ENCODE measurements at regions not wholly inside any gene's neighbourhood (a gene's known extent, or its start where the extent isn't known, plus 50 kb on each side); places are given as distances from the start of the nearest gene placed in this dataset.

GRCh38 chr22:22742641-22743040, 98.2 kb downstream of the GGTLC2 start:
- Mint-ChIP-seq H3K27ac (no peak overlapping the region), H3K4me1 (peaks cover 0 to 17% (median under 1%) of the 10 kb centered on the region in 4 donors)
- no peak for ATAC-seq (ENCODE audit: low read depth in 2 of 2)

GRCh38 chr22:22743128-22743760, 98.8 kb downstream of the GGTLC2 start:
- H3K9me3 ChIP-seq (ENCODE audit: control insufficient read depth in 2 of 2, low read length in 2 of 2) = no peaks in the 10 kb centered on the region
- Mint-ChIP-seq H3K9me3 (no peaks in the 10 kb centered on the region), H3K4me3 (no peak overlapping the region), H3K27ac (no peak overlapping the region), H3K4me1 (peaks cover 0 to 20% (median under 1%) of the 10 kb centered on the region in 4 donors), H3K36me3 (no peaks in the 10 kb centered on the region), H3K27me3 (peaks cover 41% of the 10 kb centered on the region)
- ATAC-seq (ENCODE audit: low read depth in 2 of 2) (no peak), DNase-seq (no peak)
- H3K4me1 ChIP-seq (ENCODE audit: control insufficient read depth, insufficient read depth, low read length, poor library complexity, severe bottlenecking) = no peaks in the 10 kb centered on the region
- H3K4me3 ChIP-seq (ENCODE audit: low read depth, low read length) = no peak overlapping the region
- H3K27ac ChIP-seq (ENCODE audit: insufficient read depth, low read length, poor library complexity, severe bottlenecking) = no peak overlapping the region
- H3K27me3 ChIP-seq (ENCODE audit: control insufficient read depth, insufficient read depth, low read length) = peaks cover 10% of the 10 kb centered on the region
- H3K36me3 ChIP-seq (ENCODE audit: control insufficient read depth, insufficient read depth, low read length) = no peaks in the 10 kb centered on the region

More at GRCh38 chr22:22742641-22743040, 98.2 kb downstream of the GGTLC2 start:
- Histone ChIP-seq H3K36me3 (ENCODE audit: control insufficient read depth, insufficient read depth, low read length) (no peaks in the 10 kb centered on the region), H3K9me3 (ENCODE audit: control insufficient read depth in 2 of 2, low read length in 2 of 2) (no peaks in the 10 kb centered on the region), H3K4me1 (ENCODE audit: control insufficient read depth, insufficient read depth, low read length, poor library complexity, severe bottlenecking) (no peaks in the 10 kb centered on the region), H3K4me3 (ENCODE audit: low read depth, low read length) (no peak overlapping the region), H3K27ac (ENCODE audit: insufficient read depth, low read length, poor library complexity, severe bottlenecking) (no peak overlapping the region), H3K27me3 (ENCODE audit: control insufficient read depth, insufficient read depth, low read length) (peaks cover 10% of the 10 kb centered on the region)
- Mint-ChIP-seq H3K9me3 (no peaks in the 10 kb centered on the region), H3K27me3 (peaks cover 40% of the 10 kb centered on the region), H3K36me3 (no peaks in the 10 kb centered on the region), H3K4me3 (no peak overlapping the region)
- DNase-seq = no peak

GRCh38 chr22:22744412-22745224, 100.2 kb downstream of the GGTLC2 start:
- Histone ChIP-seq H3K36me3 (ENCODE audit: control insufficient read depth, insufficient read depth, low read length) (no peaks in the 10 kb centered on the region), H3K4me1 (ENCODE audit: control insufficient read depth, insufficient read depth, low read length, poor library complexity, severe bottlenecking) (no peaks in the 10 kb centered on the region), H3K9me3 (ENCODE audit: control insufficient read depth in 2 of 2, low read length in 2 of 2) (no peaks in the 10 kb centered on the region), H3K4me3 (ENCODE audit: low read depth, low read length) (no peak overlapping the region), H3K27ac (ENCODE audit: insufficient read depth, low read length, poor library complexity, severe bottlenecking) (no peak overlapping the region), H3K27me3 (ENCODE audit: control insufficient read depth, insufficient read depth, low read length) (peaks cover 8% of the 10 kb centered on the region)
- no peaks in the 10 kb centered on the region for H3K9me3 Mint-ChIP-seq
- no peak for DNase-seq
- peaks cover 0 to 22% (median under 1%) of the 10 kb centered on the region in 4 donors for H3K4me1 Mint-ChIP-seq
- no peak overlapping the region for H3K4me3 Mint-ChIP-seq
- peaks cover 39% of the 10 kb centered on the region for H3K27me3 Mint-ChIP-seq
- no peaks in the 10 kb centered on the region for H3K36me3 Mint-ChIP-seq
- H3K27ac Mint-ChIP-seq = no peak overlapping the region
- ATAC-seq (ENCODE audit: low read depth in 2 of 2) = no peak

- Mint-ChIP-seq H3K27ac (peak overlapping the region in 1 of 3 donors; percentile 45), H3K9me3 (no peaks in the 10 kb centered on the region), H3K4me3 (no peak overlapping the region), H3K36me3 (no peaks in the 10 kb centered on the region), H3K4me1 (peaks cover 0 to 24% (median under 1%) of the 10 kb centered on the region in 4 donors), H3K27me3 (peaks cover 31% of the 10 kb centered on the region)
- ATAC-seq (ENCODE audit: low read depth in 2 of 2) (peak in 1 of 2 donors; percentile 27), DNase-seq (peak; percentile 19 to 50 (median 29))
- Histone ChIP-seq H3K27ac (ENCODE audit: insufficient read depth, low read length, poor library complexity, severe bottlenecking) (no peak overlapping the region), H3K4me1 (ENCODE audit: control insufficient read depth, insufficient read depth, low read length, poor library complexity, severe bottlenecking) (no peaks in the 10 kb centered on the region), H3K27me3 (ENCODE audit: control insufficient read depth, insufficient read depth, low read length) (peaks cover 8% of the 10 kb centered on the region), H3K9me3 (ENCODE audit: control insufficient read depth in 2 of 2, low read length in 2 of 2) (no peaks in the 10 kb centered on the region), H3K36me3 (ENCODE audit: control insufficient read depth, insufficient read depth, low read length) (no peaks in the 10 kb centered on the region), H3K4me3 (ENCODE audit: low read depth, low read length) (no peak overlapping the region)
Measured at GRCh38 chr22:22745225-22746060, 101.0 kb downstream of the GGTLC2 start.

GRCh38 chr22:22746061-22746962, 101.9 kb downstream of the GGTLC2 start:
- DNase-seq (no peak), ATAC-seq (ENCODE audit: low read depth in 2 of 2) (no peak)
- Mint-ChIP-seq H3K36me3 (no peaks in the 10 kb centered on the region), H3K9me3 (no peaks in the 10 kb centered on the region), H3K4me1 (peaks cover 0 to 24% (median under 1%) of the 10 kb centered on the region in 4 donors), H3K4me3 (no peak overlapping the region), H3K27ac (peak overlapping the region in 1 of 3 donors; percentile 64), H3K27me3 (peaks cover 24% of the 10 kb centered on the region)
- H3K27me3 ChIP-seq (ENCODE audit: control insufficient read depth, insufficient read depth, low read length) = peaks cover 8% of the 10 kb centered on the region
- H3K9me3 ChIP-seq (ENCODE audit: control insufficient read depth in 2 of 2, low read length in 2 of 2) = no peaks in the 10 kb centered on the region
- no peak overlapping the region for H3K27ac ChIP-seq (ENCODE audit: insufficient read depth, low read length, poor library complexity, severe bottlenecking)
- no peaks in the 10 kb centered on the region for H3K36me3 ChIP-seq (ENCODE audit: control insufficient read depth, insufficient read depth, low read length)
- no peak overlapping the region for H3K4me3 ChIP-seq (ENCODE audit: low read depth, low read length)
- no peaks in the 10 kb centered on the region for H3K4me1 ChIP-seq (ENCODE audit: control insufficient read depth, insufficient read depth, low read length, poor library complexity, severe bottlenecking)

- no peaks in the 10 kb centered on the region for H3K9me3 ChIP-seq (ENCODE audit: control insufficient read depth in 2 of 2, low read length in 2 of 2)
- Mint-ChIP-seq H3K36me3 (no peaks in the 10 kb centered on the region), H3K4me1 (peaks cover 0 to 30% (median 5%) of the 10 kb centered on the region in 4 donors), H3K27ac (peak overlapping the region in 1 of 3 donors; percentile 64), H3K9me3 (no peaks in the 10 kb centered on the region), H3K27me3 (peaks cover 24% of the 10 kb centered on the region), H3K4me3 (no peak overlapping the region)
- no peak overlapping the region for H3K4me3 ChIP-seq (ENCODE audit: low read depth, low read length)
- DNase-seq = no peak
- H3K4me1 ChIP-seq (ENCODE audit: control insufficient read depth, insufficient read depth, low read length, poor library complexity, severe bottlenecking) = peaks cover 2% of the 10 kb centered on the region
- no peak for ATAC-seq (ENCODE audit: low read depth in 2 of 2)
- H3K36me3 ChIP-seq (ENCODE audit: control insufficient read depth, insufficient read depth, low read length) = no peaks in the 10 kb centered on the region
- peaks cover 7% of the 10 kb centered on the region for H3K27me3 ChIP-seq (ENCODE audit: control insufficient read depth, insufficient read depth, low read length)
- no peak overlapping the region for H3K27ac ChIP-seq (ENCODE audit: insufficient read depth, low read length, poor library complexity, severe bottlenecking)
Measured at GRCh38 chr22:22746963-22747933, 102.8 kb downstream of the GGTLC2 start.

All from CD4-positive, CD25-positive, alpha-beta regulatory T cell (primary cell).